Adrenal gland (tissue), 9 donors: ENCODE measurements at regions not wholly inside any gene's neighbourhood (a gene's known extent, or its start where the extent isn't known, plus 50 kb on each side); places are given as distances from the start of the nearest gene placed in this dataset.

ENCODE experiments used
- DNase-seq, 7 donors: peaks; one replicate each; pipeline ENCODE4 v3.0.0-alpha.2; 2019 to 2020
- H3K27ac ChIP-seq, 5 donors: fragments of 200-600 bp; sonication (generic) in 4 of 5; 1 replicate in 3 of 5; 2 replicates in 2 of 5; pipeline versions ENCODE4 v1.5.1 to v1.8.0; 2016 to 2020; ENCODE audit warnings: mild to moderate bottlenecking in 1 of 5
- H3K27me3 ChIP-seq: fragments of 200-600 bp; 2 replicates; pipeline ENCODE4 v1.8.0; 2021
- H3K36me3 ChIP-seq, 2 donors: fragments of 200-600 bp; replicated peaks in 1 of 2; 1 replicate in 1 of 2; 2 replicates in 1 of 2; pipeline versions ENCODE4 v1.5.1 to v1.8.0; 2018 to 2022
- H3K4me1 ChIP-seq, 2 donors: fragments of 200-600 bp; replicated peaks in 1 of 2; 1 replicate in 1 of 2; 2 replicates in 1 of 2; pipeline versions ENCODE4 v1.5.1 to v1.8.0; 2018 to 2021
- H3K4me3 ChIP-seq, 4 donors: fragments of 200-600 bp; sonication (generic) in 3 of 4; one replicate each; pipeline ENCODE4 v1.5.1; 2016 to 2018
- H3K9me3 ChIP-seq, 3 donors: fragments of 200-600 bp; sonication (generic) in 1 of 3; replicated peaks in 1 of 3; 1 replicate in 2 of 3; 2 replicates in 1 of 3; pipeline versions ENCODE4 v1.5.1 to v1.8.0; 2016 to 2021
- POLR2A ChIP-seq, 2 donors: fragments of 450-650 bp; IDR thresholded peaks; one replicate each; pipeline ENCODE4 v1.6.1; 2017; ENCODE audit warnings: antibody characterized with exemption in 2 of 2, mild to moderate bottlenecking in 2 of 2, moderate library complexity in 1 of 2
- WGBS, 4 donors: extraction: QIAGEN DNeasy Blood & Tissue Kit in 2 of 4; methylation state at CpG; one replicate each; pipeline versions ENCODE4 v1.1.5 to v1.1.7; 2013 to 2017; 5-methylcytosine and 5-hydroxymethylcytosine counted together
- intact Hi-C, 2 donors: fragments of 100-400 bp; cut with DNase I; formaldehyde crosslinking; loops; one replicate each; pipeline versions ENCODE4 v1.14.1 to v1.15.0; 2022 to 2023
- TF ChIP-seq, protein P1 (sequence below), 6 experiments: fragments of 450-650 bp in 4 of 6; fragments of 200-600 bp in 2 of 6; sonication (generic) in 1 of 6; IDR thresholded peaks; 1 replicate in 5 of 6; 2 replicates in 1 of 6; pipeline versions ENCODE4 v1.5.1 to v1.8.0; 2016 to 2021; ENCODE audit warnings: antibody characterized with exemption in 6 of 6, mild to moderate bottlenecking in 2 of 6, moderate library complexity in 1 of 6
- donor health status: healthy with polysubstance abuse.
- donor health status: Bipolar disorder and iron deficiency.
- donor health status: DM: yes; HTN: yes; CAD: no.
- donor health status: DM: no; HTN: no; CAD: no.
- donor health status: DM: no; HTN: no; CAD: no.

DNA sequence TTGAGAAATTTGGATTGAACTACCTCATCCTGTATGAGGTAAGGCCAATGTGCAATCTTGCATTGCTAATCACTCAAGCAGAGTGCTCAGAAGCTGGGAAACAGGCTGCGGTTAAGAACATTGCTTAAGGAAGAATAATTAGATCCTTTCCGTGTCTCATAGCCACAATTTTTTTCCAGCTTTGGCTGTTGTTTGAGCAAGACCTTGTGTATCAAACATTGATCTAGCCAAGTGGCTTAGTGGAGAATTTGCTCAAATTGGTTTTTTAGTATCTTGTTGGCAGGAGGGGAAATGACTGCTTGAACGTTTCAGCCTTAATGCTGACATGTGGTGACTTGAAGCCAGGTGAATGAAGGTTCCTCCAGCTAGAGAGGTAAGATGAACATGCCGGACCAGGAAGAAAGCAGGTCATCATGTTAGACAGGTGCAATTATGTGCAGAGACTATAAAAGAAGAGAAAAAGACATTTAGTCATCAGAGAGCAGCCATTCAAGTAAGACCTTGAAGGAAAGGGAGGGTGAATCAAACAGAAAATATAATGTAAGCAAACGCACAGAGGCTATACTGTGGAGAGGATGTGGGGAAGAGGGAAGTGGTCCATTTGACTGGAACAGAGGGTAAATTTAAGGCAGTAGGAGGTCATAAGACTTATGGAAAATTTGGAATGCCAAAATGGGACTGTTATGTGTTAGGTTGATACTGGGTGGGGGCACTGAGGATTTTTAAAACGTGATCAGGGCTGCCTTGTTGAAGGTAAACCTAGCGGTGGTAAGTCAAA is 98.9 kb upstream of the CYP1B1 start:
- no peak overlapping the region for H3K4me3 ChIP-seq
- H3K27ac ChIP-seq = peak overlapping the region in 1 of 5 donors; percentile 13
- no peaks in the 10 kb centered on the region for H3K36me3 ChIP-seq
- peaks cover 7 to 24% of the 10 kb centered on the region in 2 donors for H3K4me1 ChIP-seq
- WGBS, 4 donors = 64 to 83% (median 74%) methylated on average over 7 of the region's 7 CpGs
- DNase-seq = no peak
- no peaks in the 10 kb centered on the region for H3K27me3 ChIP-seq
- intact Hi-C loops = no loop called here
- TF ChIP-seq POLR2A (IDR thresholded peaks at IDR 0.05) = no peak
- TF ChIP-seq, protein P1, sequence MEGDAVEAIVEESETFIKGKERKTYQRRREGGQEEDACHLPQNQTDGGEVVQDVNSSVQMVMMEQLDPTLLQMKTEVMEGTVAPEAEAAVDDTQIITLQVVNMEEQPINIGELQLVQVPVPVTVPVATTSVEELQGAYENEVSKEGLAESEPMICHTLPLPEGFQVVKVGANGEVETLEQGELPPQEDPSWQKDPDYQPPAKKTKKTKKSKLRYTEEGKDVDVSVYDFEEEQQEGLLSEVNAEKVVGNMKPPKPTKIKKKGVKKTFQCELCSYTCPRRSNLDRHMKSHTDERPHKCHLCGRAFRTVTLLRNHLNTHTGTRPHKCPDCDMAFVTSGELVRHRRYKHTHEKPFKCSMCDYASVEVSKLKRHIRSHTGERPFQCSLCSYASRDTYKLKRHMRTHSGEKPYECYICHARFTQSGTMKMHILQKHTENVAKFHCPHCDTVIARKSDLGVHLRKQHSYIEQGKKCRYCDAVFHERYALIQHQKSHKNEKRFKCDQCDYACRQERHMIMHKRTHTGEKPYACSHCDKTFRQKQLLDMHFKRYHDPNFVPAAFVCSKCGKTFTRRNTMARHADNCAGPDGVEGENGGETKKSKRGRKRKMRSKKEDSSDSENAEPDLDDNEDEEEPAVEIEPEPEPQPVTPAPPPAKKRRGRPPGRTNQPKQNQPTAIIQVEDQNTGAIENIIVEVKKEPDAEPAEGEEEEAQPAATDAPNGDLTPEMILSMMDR (IDR thresholded peaks at IDR 0.05) = no peak
- H3K9me3 ChIP-seq = no peaks in the 10 kb centered on the region

DNA sequence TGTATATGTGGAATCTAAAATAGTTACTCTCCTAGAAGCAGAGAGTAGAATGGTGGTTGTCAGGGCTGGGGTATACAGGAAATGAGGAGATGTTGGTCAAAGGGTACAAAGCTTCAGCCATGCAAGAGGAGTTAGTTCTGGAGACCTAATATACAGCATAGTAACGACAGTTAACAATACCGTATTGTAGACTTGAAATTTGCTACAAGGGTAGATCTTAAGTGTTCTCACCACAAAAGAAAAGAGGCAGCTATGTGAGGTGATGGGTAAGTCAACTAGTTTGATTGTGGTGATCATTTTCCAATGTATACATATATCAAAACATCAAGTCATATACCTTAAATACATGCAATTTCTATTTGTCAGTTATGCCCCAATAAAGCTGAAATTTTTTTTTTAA is 98.2 kb upstream of the CYP1B1 start:
- no peak for DNase-seq
- Histone ChIP-seq H3K4me3 (no peak overlapping the region), H3K9me3 (no peaks in the 10 kb centered on the region), H3K27me3 (no peaks in the 10 kb centered on the region), H3K36me3 (no peaks in the 10 kb centered on the region), H3K4me1 (peaks cover 7 to 22% of the 10 kb centered on the region in 2 donors), H3K27ac (peak overlapping the region in 1 of 5 donors; percentile 43)
- TF ChIP-seq, protein P1 (IDR thresholded peaks at IDR 0.05) = no peak
- TF ChIP-seq POLR2A (IDR thresholded peaks at IDR 0.05) = no peak
- 83 to 98% (median 93%) methylated on average over 2 of the region's 2 CpGs for WGBS, 4 donors
- intact Hi-C loops = no loop called here

DNA sequence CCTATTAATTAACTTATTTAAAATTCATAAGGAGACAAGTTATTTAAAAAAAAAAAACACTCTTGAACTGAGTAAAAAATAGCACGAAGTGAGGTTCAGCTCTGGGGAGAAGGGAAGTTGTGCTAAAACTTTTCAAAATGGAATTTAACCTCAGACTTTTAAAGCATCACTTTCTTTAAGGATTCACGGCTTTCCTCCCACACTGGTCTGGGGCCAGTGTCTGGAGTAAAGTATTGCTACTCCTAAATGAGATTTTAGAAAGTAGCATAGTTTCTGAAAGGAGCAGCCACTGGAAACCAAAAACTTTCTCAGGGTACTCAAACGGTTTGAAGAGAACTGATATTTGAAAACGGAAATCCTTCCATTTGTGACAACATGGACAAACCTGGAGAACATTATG is 97.7 kb upstream of the CYP1B1 start:
- no peaks in the 10 kb centered on the region for H3K36me3 ChIP-seq
- H3K4me1 ChIP-seq = peaks cover 4 to 18% of the 10 kb centered on the region in 2 donors
- H3K27me3 ChIP-seq = no peaks in the 10 kb centered on the region
- peak overlapping the region in 1 of 5 donors; percentile 43 for H3K27ac ChIP-seq
- DNase-seq = no peak
- TF ChIP-seq POLR2A (IDR thresholded peaks at IDR 0.05) = no peak
- TF ChIP-seq, protein P1 (IDR thresholded peaks at IDR 0.05) = no peak
- intact Hi-C loops = no loop called here
- no peak overlapping the region for H3K4me3 ChIP-seq
- 67 to 71% (median 69%) methylated on average over 4 of the region's 4 CpGs for WGBS, 4 donors
- H3K9me3 ChIP-seq = no peaks in the 10 kb centered on the region

DNA sequence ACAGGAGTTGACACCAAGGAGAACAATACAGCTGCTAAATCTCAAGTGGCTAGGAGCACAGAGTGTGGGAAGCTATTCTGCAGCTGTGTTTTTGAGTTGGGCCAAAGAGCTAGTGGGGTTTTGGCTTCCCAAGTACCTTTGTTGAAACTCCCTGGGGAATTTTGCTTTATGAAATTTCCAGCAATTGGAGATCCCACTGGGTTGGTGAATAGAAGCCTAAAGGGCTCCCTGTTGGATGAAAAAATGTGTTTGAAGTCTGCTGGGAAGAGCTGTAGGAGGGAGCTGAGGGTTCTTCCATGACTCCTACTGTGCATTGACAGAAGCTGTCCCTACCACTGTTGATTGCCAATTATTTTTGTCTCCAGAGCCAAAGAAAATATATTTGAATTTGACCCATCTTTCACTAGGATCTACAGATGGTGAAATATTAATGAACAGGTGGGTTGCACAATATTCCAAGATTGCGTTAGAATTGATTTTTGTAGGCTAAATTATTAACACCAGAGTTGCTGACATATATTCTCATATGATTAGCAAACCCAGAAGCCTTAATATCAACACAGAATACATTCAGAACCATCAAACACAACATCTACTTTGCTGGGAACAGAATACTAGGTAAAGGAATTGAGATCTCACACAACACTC is 95.4 kb upstream of the CYP1B1 start:
- 72 to 84% (median 82%) methylated on average over 1 of the region's 1 CpG for whole genome bisulfite sequencing, 4 donors
- H3K9me3 ChIP-seq = no peaks in the 10 kb centered on the region
- H3K27ac ChIP-seq = no peak overlapping the region
- H3K4me1 ChIP-seq = peaks cover 0 to 6% of the 10 kb centered on the region in 2 donors
- TF ChIP-seq, protein P1 (IDR thresholded peaks at IDR 0.05) = no peak
- TF ChIP-seq POLR2A (IDR thresholded peaks at IDR 0.05) = no peak
- H3K27me3 ChIP-seq = no peaks in the 10 kb centered on the region
- no peak overlapping the region for H3K4me3 ChIP-seq
- no peak for DNase-seq
- no peaks in the 10 kb centered on the region for H3K36me3 ChIP-seq
- intact Hi-C loops = no loop called here
